HG02981 (cell line): ENCODE measurements at regions not wholly inside any gene's neighbourhood (a gene's known extent, or its start where the extent isn't known, plus 50 kb on each side); places are given as distances from the start of the nearest gene placed in this dataset.

Experiments used
- ATAC-seq: cut with Tn5 transposase; IDR thresholded peaks from one replicate; pipeline ENCODE4 v1.9.1; 2021; ENCODE audit warnings: mild to moderate bottlenecking, moderate library complexity; ENCODE audit not compliant: unreplicated experiment

DNA sequence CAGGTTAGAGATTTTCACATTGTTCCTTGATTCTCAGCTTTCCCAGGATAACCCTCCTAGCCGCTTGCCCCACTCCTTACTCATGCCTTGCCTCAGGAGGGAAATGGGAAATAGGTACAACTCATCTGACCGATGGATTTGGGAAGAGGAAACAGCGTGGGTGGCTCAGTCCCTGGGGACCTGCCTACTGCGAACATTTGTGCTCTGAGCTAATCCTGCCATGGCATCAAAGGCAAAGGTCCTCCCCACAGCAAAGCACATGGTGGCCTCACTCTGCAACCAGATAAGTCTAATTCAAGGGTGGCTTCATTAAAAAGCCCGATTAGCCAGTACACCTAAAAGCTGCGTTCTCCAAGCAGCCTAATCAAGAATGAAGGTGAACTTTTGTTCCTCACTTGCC lies 82.4 kb upstream of the ADRA1B start:
- no peak for ATAC-seq

DNA sequence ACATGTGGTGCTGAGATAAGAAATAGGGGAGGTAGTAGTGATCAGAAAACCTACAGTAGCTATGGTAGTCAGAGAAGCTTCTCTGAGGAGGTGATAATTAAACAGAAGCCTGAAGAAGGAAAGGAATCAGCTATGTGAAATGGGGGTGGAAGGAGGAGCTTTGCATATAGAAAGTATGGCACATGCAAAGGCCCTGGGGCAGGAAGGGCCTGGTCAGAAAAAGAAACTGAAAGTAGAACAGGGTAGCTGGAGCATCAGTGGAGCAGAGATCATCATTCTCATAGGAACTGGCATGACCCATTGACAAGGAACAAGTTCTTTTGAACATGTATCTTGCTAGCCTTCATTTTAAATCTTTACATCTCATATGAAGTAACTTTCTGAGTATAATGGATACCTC lies 80.7 kb upstream of the ADRA1B start:
- no peak for ATAC-seq

DNA sequence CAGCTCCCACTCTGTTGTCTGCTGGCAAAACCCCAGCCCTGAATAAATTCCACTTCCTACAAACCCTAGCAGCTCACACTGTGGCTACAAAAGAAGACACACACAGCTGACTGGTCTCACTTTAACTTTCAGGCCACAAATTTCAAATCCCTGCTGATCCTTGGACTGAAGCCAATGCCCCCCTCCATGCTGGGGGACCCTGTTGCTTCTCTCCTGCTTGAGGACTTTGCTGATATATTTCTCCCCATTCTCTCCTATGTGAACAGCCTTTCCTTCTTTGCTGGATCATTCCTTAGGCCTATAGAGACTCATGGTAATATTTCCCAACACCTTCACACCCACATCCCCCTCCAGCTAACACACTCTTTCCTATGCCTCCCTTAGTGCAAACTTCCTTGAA lies 79.6 kb upstream of the ADRA1B start:
- no peak for ATAC-seq

DNA sequence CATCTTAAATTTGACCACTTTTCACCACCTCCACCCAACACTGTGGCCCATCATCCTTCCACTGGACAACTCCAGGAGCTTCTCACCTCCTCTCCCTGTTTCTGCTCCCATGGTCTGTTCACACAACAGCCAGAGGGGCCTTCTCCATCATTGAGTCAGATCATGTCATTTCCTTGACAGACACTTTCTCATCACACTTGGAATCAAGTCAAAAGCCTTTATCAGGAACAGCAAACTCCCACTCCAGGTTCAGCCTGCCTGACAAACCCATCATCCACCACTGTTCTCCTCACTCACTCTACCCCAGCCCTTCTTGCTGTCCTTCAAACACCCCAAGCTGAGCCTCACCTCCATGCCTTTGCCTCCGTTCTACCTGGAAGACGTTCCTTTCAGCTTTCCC lies 78.4 kb upstream of the ADRA1B start:
- no peak for ATAC-seq

DNA sequence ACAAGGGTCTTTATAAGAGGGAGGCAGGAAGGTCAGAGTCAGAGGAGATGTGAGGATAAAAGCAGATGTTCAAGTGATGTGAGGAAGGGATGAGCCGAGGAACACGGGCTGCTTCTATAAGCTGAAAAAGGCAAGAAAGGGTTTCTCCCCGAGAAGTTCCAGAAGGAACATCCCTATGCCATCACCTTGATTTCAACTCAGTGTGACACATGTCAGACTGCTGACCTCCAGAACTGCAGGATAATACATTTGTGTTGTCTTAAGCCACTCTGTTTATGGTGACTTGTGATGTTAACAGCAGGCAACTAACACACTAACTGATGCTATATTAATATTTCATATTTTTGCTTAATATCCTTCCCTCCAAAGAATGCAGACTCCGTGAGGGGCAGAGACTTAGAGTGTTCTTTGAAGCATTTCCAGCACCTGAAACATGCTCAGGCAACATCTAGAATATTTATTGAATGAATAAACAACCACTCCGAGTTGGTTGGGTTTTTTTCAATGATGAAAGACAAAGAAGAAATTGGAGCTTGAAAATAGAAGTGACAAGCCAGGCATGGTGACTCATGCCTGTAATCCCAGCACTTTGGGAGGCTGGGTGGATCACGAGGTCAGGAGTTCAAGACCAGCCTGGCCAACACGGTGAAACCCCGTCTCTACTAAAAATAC lies 77.6 kb upstream of the ADRA1B start:
- ATAC-seq = no peak

DNA sequence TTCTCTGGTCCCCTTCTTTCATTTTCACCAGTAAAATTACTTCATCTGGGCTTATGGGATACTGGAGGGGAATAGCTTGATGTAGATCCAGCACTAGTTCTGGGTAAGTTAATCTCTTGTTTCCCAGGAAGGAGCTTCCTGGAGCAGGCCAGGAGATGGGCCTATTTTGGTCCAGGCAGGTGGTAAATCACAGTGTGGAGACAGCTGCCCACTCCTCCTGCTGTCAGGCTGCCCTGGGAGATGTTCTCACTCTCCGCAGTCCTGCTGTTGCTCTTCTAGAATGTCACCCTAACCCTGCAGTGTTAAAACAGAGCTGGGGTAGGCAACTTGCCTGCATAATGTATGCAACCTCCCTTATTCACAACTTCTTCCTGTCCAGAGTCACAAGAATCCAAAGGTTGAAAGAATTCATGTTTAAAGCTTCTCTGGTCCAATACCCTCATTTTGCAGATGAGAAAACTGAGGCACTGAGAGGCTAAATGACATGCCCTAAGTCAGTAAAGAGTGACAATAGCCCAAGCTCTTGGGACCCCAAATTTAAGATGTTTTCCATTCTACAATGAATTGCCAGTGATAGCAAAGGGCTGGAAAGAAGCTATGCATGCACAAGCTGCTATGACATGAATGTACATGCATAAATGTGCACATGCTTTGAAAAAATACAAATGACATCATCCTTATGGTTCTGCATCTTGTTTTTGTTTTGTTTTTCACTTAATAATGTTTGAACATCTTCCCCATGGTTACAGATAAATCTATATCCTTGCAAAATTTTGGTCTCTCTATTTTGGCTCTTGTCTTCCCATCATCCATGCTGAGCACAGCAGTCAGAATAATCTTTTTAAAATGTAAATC lies 71.8 kb upstream of the ADRA1B start:
- ATAC-seq = no peak

DNA sequence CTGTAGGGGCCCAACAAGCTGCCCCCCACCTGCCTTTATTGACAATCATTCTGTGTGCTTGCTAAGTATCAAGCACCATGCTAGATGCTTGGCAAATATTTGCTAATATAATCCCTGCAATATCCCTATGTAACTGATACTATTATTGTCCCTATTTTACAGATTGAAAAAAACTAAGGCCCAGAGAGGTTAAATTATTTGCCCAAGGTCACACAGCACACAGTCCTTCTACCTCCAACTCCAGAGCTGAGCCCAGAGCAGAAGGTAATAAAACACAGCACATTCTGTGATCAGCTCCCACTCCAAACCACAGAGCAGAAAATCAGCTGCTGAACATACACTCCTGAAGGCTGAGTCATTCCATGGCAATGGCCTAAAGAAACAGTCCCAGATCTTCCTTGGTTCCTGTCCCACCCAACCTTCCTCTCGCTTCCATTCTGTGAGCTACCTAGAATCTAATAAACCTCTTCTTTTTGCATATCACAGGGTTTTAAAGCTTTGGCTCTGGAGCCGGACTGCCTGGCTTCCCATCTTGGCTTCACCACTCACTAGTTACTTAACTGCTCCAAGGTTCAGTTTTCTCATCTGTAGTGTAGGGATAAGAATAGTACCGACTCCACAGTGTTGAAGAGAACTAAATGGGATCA lies 66.7 kb upstream of the ADRA1B start:
- ATAC-seq = no peak

DNA sequence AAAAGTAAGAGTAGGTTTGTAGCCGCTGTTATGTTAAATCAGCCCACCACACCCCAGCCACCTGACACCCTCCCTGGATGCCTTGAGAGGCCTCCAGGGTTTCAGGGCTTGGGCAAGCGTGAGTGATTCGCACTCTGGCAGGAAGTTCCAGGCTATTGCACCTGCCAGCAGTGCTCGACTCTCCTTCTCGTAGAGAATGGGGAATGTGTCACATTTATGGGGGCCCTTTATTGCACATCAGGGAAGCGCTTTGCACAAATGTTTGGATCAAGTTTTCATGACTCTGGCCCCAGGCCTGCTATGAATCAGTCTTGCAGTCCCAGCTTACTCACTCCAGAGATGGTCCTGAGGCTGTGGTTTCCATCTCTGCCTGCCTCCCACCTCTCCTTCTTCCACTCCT lies 66.1 kb upstream of the ADRA1B start:
- no peak for ATAC-seq

DNA sequence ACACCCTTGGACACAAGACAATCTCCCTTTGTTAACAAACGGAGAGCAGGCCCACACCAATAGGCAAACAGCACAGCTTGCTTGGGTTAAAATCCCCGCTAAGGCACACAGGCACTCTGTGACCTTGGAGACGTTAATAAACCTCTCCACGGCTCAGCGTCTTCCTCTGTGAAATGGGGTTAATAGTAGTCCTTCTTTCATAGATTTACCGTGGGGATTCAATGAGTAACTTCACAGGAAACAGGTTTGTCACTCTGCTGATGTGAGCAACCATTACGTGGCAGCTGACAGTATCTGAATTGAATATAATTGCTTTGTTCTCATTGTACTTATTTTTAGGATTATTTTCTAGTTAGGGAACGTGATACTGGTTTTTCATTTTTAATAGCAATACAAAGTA lies 65.2 kb upstream of the ADRA1B start:
- no peak for ATAC-seq

DNA sequence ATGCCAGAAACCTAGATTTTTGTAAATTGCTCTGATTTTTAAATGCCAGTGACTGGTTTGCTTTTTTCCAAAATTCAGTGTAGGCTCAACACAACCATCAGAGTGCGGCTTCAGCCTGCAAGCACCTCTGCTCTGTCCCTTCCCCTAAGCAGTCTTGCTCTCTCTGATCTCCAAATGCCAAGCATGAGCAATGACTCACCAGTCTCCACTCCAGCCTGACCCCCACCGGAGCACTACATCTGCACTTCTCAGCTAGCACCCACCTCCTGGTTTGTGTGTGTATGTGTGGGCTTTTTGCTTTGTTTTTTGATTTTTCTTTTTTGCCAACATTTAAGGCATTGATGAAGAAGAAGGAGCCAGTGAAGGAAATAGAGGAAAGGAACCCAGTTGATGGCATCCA lies 61.4 kb upstream of the ADRA1B start:
- ATAC-seq = no peak

DNA sequence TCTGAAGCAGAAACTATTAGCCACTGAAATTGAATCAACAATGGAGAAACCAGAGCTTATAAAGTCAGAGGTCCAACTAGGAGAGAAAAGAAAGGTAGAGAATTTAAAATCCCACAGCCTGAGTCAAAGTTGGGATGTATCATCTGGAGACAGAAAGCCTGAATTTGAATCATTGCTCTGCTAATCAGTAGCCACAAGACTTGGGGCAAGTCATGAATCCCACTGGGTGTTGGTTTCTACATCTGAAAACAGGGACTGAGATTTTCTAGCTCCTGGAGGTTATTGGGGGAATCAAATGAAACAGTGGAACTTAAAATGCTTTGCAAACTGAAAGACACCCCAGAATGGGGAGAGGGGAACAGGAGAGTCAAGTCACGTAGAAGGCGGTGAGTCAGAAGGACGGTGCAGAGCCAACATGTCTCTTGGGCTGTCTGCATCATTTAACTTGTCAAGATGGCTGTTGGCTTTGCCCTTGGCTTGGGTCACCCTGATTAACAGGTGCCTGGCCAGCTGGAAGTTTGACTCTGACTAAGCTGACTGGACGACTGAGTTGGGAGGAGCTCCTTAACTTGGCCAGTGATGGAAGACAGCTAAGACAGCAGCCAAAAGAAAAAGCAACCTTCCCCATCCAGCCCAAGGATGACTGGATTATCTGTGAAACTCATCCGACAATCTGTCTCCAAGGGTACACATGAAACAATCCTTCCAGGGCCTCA lies 60.6 kb upstream of the ADRA1B start:
- ATAC-seq = no peak

DNA sequence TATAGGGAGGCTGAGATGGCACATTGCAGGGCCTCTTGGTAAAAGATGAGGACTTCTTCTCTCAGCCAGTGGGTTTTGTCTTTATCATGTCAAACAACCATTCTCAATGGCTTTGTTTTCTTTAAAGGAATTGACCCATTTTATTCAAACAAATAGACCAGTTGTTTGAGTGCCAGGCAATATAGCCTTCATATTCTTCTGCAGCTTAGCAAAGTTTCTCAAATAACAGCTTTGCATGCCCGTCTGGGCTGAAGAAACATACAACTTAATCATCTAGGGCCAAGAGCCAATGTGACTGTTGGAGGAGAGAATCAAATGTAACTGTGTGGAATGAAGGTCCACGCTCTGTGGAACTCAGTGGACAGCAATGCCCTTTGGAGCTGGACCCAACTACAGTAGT lies 57.4 kb upstream of the ADRA1B start:
- no peak for ATAC-seq

DNA sequence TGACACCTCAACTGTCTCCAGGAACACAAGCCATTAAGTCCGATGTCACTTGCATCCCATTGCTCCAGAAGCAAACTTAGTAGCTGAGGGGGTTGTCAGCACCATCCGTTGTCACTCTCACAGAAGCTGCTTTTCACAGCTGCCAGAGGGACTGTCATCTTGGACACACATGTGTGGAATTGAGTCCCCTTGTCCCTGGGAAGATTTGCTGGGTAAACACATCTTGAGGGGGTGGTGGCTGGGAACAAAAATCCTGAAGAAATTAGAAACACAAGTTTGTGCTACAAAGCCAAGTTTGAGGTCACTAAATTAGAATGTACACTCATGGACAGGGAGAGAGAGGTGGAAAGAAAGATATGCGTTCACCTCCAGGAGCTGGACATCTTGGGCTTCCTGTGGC lies 55.2 kb upstream of the ADRA1B start:
- no peak for ATAC-seq

DNA sequence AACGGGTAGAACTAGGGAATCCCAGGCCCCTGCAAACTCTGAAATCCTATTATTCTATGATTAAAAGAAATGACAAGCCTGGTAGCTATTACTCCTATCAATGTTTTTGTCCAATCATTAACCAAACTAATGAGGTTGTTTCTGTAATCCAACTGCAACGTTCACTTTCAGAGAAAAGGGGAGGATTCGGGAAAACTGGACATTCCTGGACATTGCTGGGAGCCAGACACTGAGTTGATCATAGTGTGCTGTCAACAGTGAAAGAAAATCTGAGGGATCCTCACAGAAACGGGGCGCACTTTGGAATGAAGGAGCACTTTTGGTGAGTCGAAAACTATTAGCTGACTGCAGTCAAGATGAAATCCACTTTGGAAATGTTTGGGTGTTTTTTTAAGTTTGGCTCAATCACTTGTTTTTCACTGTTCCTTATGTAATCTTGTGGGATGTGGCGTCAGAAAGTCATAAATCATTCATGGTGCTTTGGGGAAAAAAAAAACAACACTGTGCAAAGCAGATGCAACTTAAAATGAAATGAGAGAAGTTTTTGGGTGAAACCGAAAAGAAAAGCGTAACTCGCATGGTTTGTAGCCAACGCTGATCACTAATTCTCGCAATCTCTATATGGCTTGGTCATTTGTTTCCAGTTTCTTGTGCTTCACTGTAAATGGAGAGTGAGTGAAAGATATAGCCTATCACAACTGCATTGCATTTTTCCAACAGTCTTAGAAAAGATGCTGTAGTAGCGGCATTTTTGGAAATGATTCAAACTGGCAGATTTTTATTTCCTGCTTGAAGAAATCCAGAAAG lies 51.2 kb upstream of the ADRA1B start:
- peak; percentile 82 for ATAC-seq

DNA sequence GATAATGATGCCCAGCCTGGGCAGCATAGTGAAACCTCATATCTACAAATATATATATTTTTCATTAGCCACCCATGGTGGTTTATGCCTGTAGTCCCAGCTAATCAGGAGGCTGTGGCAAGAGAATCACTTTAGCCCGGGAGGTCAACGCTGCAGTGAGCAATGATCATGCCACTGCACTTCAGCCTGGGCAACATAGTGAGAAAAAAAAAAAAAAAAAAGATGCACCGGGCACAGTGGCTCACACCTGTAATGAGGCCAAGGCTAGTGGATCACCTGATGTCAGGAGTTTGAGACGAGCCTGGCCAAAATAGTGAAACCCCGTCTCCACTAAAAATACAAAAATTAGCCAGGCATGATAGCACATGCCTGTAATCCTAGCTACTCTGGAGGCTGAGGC lies 50.2 kb upstream of the ADRA1B start:
- no peak for ATAC-seq
